A673 (cell line): ENCODE measurements at regions not wholly inside any gene's neighbourhood (a gene's known extent, or its start where the extent isn't known, plus 50 kb on each side); places are given as distances from the start of the nearest gene placed in this dataset.

Source experiments
- CTCF ChIP-seq: fragments of 300-800, 200-600 bp; sonication (generic); conservative IDR thresholded peaks from 2 replicates; pipeline ENCODE4 v1.5.1; 2017; ENCODE audit warnings: low read depth, mild to moderate bottlenecking, antibody characterized with exemption, low read length, moderate library complexity, mixed read lengths
- EZH2 ChIP-seq: fragments of 200-600 bp; sonication (generic); IDR thresholded peaks from 2 replicates; pipeline ENCODE4 v1.6.1; 2017; ENCODE audit warnings: borderline replicate concordance, low read depth, mild to moderate bottlenecking, mixed read lengths, antibody characterized with exemption, low read length; ENCODE audit not compliant: poor library complexity, severe bottlenecking

- TF ChIP-seq CTCF = no peak
- TF ChIP-seq EZH2 = no peak
Observed at GRCh38 chr22:49666146-49666809, 161.4 kb downstream of the BRD1 start.
